Inferior parietal cortex (tissue), 1 donor: ENCODE measurements at regions not wholly inside any gene's neighbourhood (a gene's known extent, or its start where the extent isn't known, plus 50 kb on each side); places are given as distances from the start of the nearest gene placed in this dataset.
A peak's percentile ranks its signal among the peaks of the same experiment; 100 is the strongest.

Source experiments
- DNase-seq: peaks from one replicate; pipeline ENCODE4 v3.0.0-alpha.2; 2016; ENCODE audit errors: extremely low spot score

DNA sequence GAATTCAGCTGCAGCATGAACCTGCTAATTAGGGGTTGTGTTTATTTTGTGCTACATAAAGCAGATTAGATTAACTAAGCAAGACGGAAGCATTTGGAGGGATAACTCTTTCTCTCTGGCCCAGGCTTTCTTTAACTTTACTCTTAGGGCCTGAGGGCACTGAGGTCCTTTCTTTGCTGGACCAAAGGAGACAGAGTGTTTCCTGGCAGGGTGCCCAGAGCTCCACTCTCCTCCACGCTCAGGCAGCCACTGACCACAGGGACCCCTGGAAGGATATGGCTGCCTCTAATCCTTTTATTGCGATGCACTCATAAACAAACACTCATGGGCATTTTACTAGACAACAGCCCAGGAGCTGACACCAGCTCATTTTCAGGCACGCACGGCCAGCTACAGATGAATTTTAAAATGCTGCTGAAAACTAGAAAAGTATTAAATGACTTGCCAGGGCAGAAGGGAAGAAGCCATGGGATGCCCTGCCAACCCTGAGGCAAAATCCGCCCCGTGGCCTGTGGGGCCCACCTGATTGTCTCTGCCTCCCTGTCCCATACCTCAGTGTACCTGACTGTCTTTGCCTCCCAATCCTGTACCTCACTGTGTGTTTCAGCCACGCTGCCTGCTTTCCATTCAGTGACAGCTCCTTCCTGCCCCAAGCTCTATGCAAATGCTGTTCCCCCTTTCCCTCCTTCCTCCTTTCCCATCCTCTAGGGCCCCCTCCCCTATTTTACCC is 192.6 kb upstream of the NAV2 start:
- DNase-seq = no peak

DNA sequence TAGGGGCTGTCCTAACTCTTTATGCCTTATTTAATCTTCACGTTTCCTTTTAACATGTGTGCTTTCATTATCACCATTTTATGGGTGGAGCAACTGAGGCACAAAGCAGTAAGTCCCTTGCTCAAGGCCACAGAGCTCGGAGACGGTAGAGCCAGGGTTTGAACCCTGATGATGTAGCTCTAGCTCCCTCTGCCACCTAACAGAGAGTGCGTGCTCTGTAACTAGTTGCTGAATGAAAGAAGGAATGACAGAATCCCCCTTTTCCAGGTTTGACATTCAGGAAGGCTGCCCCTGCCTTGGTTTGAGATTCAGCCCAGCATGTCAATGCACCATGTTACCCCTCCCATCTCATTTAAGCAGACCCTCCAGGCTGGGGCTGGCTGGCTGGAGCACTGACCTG is 193.3 kb upstream of the NAV2 start:
- DNase-seq = no peak

DNA sequence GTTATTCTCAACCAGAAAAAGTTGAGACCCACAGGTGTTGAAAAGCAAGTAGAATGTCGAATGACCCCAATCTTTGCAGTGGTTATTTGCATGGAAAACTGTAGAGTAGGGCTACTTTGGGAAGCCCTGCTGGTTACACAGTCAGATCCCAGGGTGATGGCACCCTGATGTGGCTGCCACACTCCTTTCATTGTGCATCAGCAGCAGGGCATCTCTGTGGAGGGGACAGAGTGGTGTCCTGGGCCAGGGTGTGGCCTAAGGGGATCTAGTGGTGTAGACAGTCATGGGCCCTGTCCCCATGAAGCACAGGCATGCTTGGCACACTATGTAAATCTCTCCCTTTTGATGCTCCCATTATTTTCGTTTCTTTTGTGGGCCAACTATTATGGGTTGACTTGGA is 199.4 kb upstream of the NAV2 start:
- no peak for DNase-seq

DNA sequence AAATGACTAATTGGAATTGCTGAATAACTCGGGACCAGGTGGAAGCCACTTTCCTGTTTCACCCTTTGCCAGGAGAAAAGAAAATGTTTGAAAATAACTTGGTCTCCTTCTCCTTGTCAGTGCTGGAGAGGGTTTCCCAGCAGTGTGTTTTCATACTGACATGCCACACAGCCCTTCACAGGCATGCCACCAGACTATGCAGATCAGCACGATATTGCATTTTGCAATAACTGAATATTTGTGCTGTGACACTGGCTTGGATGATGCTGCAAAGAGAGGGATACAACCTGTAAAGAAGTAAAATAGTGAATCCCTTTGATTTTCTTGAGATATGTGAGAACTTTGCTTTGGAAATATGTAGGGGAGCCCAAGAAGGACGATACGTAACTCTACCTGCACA is 200.0 kb upstream of the NAV2 start:
- no peak for DNase-seq

DNA sequence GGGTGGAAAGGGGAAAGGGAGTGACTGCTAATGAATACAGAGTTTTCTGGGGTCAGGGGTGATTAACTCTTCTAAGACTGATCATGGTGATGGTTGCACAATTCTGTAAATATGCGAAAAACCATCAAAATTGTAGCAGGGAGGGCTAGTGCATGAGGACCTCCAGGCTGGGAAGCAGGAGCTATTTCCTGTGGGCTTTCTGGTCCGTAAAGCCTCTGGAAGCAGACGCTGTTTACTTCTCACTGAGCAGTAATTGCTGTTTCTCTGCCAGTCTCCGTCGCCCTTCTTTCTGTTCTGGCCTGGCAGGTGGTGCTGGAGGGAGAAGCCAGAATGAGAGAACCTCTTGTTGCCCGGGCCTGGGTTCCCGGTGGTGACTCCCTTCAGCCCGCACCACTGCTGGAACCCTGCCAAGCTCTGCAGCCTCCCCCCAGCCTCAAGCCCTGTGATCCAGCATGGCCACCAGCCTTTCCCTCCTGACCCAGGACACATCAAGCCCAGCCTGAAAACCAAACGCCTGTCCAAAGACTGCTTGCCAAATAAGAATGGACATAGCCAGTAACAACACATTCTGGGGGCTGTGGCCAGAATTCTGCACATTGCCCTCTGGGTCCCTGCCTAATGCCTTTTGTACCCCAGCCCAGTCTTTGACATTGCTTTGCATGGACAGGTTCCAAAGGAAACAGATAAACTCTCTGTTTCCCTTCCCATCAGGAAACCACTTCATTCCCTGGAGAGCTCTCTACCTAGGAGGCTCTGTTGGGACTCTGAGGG is 201.0 kb upstream of the NAV2 start:
- DNase-seq = peak; percentile 51

DNA sequence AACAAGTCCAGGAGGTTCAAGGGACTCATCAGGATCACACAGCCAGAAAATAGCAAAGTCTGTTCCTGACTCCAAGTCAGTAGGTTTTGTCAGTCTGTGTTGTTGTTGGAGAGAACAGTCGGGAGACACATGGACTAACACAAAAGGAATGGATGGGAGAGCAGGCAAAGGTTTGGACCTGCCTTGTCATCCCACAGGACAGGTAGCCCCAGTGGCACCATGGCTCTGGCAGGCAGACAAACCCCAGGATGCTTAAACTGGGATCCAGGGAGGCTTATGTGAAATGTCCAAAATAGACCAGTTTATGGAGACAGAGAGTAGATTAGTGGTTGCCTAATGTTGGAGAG is 201.6 kb upstream of the NAV2 start:
- DNase-seq = no peak

DNA sequence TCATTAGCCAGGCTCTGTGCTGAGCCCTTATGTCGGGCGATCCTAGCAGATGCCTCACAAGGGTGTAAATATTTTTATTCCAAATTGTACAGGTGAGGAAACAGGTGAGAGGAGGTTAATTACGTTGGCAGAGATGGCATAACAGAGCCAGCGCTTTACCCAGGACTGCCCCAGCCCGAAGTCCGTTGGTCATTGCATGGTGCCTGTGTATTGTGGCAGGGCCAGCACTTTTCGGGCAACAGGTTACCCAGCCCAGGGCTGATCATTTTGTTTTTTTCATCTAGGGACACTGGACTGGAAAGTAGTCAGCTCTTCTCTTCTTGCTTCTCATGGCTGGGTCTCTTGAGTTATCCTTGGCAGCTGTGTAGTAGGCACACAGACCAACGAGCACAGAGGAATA is 202.2 kb upstream of the NAV2 start:
- no peak for DNase-seq

DNA sequence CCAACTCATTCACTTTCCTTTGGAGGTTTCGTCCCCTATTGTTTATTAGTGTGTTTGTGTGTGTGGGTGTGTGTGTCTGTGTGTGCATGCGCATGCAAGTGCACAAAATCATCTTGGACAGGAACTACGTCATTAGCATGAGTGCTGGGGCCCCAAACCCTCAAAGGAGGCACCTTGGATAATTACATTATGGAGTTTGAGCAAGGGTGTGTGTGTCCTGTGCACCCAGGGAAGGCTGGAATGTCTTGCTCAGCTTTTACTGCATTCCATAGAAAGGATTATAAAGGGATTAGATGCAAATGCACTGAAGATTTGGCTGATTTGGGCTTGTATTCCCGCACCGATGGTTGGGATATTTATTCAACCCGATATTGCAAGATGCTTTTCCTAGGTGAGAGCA is 203.4 kb upstream of the NAV2 start:
- DNase-seq = no peak

DNA sequence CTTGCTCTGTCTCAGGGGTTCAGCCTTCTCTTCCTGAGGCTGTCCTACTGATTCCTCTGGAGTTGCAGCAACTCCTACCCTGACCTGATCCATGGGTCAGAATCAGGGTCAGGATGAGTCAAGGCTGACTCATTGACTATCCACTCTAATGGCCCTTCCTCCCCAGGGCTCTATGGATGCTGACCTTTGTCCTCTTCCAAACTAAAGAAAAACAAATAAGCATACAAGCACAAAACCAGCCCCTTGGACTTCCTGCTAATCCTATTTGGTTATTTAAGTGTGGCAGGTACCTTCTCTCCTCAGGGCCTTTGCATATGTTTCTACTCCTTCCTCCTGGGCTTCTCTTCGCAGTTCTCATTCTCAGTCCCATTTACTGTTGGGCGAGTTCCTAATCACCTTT is 204.5 kb upstream of the NAV2 start:
- no peak for DNase-seq

DNA sequence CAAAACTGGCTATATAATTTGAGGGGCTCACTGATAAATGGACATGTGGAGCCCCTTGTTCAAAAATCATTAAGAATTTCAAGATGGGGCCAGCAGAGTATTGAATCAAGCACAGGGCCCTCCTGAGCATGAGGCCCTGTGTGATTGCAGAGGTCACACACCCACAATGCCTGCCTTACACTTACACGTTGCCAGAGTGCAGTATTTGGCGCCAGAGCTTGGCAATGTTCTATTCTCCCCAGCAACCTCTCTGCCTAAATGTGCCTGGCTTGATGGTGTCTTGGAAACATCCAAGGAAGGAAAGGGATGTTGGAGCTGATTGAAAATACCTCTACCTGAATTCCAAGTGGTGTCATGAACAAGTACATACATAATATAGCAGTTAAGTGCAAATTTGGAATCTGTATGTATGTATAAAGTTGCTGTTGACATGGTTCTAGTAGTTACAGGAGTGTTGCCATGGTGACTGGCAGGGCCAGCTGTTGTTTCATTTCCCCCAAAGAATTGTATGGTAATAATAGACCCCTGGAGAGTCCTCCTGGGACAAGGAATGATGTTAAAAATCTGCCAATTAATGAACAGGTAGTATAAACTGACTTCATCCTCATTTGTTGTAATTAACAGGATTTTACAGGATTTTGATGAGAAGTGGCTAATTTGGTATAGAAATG is 205.7 kb upstream of the NAV2 start:
- no peak for DNase-seq

DNA sequence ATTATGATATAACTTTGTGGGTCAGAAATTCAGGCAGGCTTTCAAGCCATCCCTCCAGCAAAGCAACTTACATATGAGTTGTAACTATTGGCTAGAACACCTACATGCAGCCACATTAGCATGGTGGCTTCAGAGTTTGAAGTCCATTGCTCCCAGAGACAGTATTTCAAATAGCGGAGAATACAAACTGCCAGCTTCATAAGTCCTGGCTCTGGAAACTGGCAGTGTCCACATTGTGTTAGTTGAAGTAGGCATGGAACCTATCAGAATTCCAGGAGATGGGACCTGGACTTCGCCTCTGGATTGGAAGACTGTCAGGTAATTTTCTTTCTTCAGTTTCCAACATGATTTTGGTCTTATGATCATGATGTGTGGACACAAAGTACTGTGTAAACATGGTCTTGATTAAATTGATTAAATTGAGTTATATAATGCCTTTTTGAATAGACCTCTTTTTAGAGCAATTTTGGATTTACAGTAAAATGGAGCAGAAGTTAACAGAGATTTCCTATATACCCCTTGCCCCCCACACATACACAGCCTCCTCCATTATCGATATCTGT is 209.9 kb upstream of the NAV2 start:
- no peak for DNase-seq

DNA sequence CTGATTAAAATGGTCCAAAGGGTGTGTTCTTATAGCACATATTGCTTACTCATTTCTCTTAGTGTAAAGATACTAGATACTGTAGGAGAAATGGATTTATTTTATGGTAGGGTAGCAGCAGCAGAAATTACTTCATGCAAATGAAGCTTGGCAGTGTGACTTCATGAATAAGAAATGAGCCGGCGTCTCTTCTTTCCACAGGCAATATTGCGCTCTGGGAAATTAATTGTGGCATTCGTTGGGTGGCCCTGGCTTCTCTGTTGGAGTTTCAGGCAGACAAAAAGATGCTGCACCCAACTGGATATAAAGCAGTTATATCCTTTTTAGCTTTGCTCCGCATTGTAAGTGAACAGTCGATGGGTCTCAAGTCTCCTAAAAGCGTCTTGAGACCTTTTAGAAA is 211.0 kb upstream of the NAV2 start:
- no peak for DNase-seq

DNA sequence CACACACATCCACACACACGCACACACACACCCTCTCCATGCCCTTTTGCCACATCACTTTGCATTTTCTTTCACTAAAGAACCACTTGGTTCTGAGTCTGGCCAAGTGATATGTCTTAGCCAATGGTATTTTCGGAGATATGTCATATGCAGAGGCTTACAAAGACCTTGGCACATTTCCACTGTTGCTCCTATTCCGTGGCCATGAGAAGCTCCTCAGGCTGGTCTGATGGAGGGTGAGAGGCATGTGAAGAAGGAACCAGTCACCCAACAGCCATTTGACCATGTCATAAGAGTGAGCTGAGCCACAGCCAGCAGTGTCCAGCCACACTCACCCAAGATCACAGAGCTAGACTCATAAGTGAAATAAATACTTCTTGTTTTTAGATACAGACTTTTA is 212.6 kb upstream of the NAV2 start:
- DNase-seq = no peak

DNA sequence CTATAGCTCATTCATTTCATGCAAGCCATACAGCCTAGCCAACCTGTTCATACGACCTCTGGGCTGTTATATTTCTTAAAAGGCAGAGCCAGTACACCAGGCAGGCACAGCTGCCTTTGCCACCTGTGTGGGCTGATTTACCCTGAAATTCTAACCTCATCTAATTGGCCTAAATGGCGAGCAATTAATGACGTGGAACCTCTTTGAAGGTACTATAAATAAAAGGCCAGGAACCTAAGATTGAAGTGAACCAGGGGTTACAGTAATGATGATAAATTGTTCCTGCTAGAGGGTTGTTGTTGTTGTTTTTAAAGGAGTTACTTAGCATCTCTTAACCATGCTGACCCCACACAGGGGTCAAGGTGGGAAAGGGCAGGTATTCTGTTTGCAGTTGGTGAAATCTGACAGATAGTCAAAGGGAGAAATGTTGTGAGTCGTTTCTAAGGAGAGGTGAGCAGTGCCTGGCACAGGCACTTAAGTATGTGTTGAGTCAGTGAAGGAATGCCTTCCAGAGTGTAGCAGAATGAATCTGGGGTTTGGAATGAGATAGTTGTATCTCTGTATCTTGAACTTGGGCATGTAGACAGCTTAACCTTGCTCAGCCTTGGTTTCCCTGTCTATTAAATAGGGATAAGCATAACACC is 213.5 kb upstream of the NAV2 start:
- no peak for DNase-seq

DNA sequence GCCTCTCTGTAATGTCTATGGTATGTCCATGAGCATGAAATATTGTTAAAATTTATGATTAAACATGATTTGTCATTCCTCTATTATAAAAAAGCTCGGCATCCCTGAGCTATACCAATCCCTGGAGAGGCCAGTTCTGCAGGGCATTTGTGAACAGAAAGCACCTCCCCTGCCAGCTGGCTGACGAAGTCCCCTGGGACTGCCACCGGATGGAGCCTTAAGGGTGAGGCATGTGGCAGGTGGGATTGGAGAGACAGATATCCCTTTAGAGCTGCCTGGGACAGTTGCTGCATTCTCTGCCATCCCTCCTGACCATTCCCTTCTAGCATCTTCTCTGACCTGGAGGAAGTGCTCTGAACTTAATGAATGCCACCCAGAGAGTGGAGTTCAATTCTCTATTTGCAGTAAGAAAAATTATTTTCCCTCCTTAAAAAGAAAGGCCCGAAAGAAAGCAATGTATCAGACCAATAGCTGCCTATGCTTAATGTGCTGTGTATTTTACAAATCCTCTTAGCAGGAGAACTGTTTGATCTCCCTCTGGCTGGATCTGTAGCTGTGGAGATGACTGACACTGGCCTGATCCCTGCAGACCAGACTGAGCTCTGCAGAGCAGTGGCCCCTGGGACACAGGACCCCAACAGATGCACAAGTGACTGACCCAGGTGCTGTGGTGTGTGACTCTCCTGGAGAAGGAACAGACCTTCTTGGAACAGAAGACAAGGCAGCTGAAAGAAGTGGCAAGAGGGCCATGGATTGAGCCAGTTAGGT is 219.0 kb upstream of the NAV2 start:
- DNase-seq = no peak

DNA sequence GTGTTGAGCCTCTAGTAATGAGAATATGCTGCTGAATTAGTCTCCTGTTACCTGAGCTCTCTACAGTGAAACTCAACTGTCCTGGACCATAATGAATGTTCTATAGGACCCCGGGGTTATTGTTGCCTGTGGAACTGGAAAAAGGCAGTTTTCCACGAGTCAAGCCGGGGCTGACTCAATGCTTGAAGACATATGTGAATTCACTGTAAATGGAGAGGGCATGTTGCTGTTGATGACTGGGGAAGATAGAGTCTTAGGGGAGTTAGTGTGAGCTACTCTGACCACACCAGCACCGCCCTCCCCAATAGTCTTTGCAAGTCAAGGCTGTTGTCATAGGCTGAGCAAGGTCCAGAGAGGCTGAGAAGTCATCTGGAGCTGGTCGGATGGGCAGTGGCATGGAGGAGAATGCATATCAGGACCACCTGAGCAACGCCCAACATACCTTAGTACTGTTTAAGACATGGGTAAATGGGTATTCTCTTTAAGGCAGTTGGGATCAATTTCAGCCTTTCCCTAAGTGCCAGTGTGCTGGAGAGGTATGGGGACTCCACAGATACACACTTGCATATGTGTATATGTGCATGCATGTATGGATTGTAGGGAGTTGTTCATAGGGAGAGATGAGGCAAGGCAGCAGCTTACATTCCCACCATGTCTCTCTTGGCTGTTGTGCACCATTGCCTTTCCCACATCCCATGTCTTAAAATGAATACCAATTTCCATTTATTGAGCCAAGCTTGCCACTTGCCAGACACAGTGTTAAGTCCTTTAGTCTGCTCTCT is 230.1 kb upstream of the NAV2 start:
- no peak for DNase-seq

DNA sequence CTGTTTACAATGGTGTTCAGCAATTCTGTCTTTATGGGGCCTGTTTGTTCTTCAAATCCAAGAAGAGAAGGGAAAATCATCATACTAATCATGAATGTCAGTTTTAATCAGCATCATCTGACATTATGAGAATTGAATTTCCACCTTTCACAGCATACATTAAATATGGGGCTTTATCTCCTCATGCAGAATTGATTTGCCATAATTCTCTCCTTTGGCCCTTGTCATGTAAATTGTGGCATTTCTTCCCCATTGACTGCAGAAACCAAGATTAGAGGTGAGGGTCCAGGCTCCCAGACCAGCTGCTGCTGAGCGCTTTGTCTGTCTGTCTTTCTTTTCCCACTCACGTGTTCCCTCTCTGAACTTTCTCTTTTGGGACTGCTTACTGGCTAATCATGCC is 232.1 kb upstream of the NAV2 start:
- no peak for DNase-seq

DNA sequence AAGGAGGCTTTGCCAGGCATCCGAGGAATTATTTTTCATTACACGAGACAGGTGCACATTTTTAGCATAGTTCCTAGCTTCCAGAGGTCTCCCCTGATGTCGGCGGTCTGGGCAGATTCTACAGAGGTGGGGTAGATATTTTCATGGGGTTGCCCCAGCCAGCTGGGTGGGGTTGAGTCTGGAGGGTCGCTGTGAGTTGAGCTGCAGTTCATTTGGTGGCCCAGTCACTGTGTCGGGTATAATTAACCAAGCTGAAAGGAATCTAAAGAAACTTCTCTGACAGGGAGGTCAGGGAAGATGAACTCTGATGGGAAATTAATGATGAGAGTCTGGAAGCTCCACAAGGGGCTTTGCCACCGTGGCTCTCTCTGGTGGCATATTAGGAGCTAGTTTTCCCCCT is 233.7 kb upstream of the NAV2 start:
- no peak for DNase-seq

DNA sequence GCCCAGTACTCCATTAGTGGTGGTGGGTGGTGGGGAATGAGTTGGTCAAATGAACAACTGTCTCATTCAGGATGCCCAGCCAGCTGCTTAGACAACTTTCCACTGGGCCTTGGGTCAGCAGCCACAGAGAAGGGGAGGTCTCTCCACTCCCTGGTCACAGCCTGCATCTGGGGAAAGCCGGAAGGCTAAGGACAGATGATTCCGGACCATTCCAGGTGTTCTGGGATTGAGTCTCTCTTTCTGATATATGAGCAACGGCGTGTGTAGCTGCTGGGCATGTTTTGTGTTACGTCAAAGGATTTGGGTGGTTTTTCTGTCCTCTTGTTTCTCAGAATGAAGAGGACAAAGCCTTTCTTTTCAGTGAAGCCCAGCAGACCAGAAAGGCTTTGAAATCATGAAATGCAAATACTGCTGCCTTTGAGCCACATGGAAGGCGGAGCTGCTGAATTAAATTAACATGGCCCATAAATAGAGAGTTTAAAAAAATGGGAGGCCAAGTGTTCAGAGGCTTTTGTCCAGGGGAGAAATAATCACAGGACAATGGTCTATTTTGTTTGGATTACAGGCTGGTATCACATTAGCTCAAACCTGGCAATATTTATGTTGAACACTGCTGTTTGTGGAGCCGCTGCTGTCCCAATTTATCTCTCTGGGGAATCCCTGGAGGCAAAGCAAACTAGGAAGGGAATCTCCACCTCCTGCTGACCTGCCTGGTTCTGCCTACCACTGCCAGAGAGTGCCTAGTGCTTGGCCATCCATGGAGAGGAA is 234.4 kb upstream of the E2F8 start:
- peak; percentile 70 for DNase-seq

DNA sequence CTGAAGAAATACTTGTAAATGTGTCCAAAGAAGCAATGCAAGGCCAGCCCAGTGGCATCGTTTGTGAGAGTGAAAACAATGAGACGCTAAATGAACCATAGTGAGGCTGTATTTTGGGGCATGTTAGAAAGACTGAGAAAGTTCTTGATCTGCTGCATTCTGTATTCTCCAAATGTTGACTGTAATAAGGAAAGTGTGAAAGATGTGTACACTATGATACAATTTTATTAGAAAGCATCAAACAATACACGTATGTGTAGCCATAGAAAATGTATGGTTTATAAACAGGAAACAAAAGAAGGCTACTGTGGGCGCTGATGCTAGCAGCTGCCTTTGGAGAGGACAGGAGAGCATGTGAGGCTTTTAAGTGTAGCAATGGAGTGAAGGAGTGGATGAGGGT is 233.5 kb upstream of the E2F8 start:
- peak; percentile 24 for DNase-seq
